GM19240 (cell line): ENCODE measurements at regions not wholly inside any gene's neighbourhood (a gene's known extent, or its start where the extent isn't known, plus 50 kb on each side); places are given as distances from the start of the nearest gene placed in this dataset.
A peak's percentile ranks its signal among the peaks of the same experiment; 100 is the strongest.

ENCODE experiments used
- DNase-seq: peaks from one replicate; pipeline ENCODE4 v3.0.0; 2011; ENCODE audit warnings: low spot score; ENCODE audit not compliant: insufficient read length

DNA sequence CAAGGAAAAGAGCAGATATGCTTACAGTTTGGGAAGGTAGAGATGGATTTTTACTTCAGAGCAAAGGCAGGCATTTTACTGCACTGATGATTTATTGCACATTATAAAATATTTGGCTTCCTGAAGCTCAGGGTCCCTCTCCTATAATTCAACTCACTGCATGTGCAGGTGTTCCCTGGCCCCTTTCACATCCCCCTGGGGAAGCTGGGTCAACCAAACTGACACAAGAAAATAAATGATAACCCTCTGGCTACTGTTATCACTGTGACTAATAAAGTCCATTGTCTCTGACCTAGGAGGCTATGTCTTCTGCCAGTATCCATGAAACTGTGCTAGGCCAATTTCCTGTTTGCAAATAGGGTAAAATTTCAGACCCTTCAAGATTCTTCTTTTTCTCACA lies 163.1 kb downstream of the ARL6IP6 start:
- DNase-seq, result no peak

DNA sequence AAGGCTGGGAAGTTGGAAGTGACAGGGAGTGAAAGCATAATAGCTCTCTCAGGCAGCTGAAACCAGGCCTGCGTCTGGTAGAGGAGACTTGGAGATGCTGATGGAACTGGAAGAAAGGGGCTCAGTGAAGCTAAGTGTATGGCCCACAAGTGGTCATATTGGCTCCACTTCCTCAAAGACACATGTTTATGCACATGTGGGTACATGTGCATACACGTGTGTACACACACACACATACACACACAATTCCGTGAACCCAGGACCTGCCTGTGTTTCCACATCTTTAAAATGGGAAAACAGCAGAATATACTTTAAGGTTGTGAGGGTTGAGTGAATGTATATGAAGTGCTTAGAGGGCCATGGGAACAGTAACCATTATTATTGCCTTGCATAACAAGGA lies 160.9 kb downstream of the ARL6IP6 start:
- DNase-seq, result no peak

- no peak for DNase-seq
Measured at GRCh38 chr2:152875701-152876695, 157.6 kb downstream of the ARL6IP6 start.

DNA sequence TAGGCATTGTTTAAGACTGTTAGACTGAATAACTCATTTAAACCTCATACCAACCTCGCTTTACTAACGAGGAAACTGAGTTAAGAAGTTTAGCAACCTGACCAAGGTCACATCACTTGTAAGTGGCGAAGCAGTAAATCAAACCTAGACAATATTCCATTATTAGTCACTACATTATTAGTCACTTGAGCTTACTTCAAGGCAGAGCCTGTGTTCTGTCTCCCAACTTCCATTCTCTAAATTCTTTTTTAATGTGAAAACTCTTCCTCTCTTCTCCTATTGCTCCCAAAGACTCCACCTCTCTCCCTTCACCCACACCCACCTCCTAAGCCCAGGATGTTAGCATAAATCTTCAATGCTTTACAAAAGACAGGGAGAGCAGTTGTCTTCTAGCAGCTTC lies 156.5 kb downstream of the ARL6IP6 start:
- DNase-seq, result no peak

DNA sequence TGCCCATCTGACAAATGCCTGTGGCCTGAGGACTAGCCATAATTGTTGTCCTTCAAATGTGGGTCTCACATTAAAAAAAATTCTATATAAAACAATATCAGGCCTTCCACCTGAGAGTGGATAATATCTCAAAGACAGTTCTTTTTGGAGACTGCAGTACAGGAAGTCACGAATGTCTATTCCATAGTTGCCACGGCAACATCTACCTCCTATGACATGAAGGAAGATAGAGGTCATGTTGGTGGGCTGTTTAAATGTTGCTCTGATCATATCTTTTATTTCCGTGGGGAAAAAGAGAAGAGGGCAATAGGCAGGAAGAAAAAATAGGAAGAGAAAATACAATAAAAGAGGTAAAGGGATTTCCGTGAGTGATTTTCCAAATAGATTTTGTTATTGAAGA lies 151.8 kb downstream of the ARL6IP6 start:
- DNase-seq, result no peak

DNA sequence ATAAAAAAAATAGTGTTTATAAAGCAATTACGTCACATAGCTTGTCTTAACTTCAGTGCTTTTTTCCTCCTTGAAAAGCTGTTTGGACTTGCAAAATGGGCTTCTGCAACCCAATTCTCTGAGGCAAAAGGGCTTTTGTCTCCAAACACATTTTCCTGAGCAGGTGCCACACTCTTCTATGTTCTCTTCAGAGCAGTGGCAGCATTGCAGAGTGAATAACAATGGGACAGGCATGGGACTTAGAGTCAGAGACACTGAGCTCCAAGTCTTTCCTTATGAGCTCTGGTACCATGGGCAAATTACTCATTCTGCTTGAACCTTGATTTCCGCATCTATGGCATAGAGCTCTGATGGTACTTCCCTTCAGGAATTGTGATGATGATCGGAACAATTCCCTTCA lies 149.0 kb downstream of the ARL6IP6 start:
- no peak for DNase-seq

DNA sequence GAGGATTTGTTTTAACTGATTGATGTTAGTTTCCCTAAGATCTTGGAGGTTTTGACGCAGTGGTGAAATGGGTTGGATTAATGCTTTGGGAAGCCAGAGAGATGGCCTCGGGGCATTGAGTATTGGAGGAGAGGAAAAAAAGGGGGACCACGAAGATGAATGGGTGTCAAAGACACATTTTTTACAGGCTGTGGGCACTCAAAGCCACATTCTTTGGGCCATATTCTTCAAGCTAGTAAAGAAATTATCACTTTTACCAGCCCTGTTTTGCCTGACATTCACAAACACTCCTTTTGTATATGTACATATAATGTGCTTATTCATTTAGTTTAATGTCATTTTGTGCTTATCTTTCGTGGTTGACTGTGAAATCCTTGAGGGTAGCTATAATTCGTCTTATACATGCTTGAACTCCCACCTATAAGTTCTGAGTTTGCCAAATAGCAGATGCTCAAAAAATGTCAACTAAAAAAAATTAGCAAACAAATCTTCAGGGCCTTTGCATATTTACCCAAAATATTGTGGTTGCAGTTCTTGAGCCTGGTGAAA lies 146.3 kb downstream of the ARL6IP6 start:
- no peak for DNase-seq

- DNase-seq, result no peak
Measured at GRCh38 chr2:152863826-152864225, 145.4 kb downstream of the ARL6IP6 start.

DNA sequence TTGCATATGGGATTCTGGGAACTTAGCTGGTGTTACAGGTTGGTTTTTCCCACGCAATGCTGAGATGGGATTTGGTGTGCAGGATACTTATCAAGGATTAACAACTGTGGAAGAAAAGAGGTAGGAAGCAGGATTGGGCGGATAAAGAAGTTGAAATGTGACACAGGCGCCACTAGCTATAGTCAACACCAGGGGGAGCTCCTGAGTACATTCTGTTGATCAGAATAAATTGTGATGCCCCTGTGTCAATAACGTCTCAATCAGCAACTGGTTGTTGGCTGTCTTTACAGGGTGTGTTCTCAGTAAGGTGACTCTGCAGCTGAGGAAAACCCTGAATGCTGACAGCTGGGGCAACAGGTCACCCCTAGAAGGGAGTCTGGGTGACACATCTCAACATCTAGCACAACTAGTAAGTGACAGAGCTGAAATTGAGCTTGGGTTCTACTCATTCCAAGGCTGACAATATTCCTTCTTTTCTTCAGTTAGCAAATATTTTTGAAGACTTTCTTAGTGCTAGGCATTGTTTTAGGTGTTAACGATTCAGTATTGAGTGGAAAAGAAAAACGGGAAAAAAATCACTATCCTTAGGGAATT lies 143.0 kb downstream of the ARL6IP6 start:
- DNase-seq, result peak; percentile 4

- no peak for DNase-seq
Measured at GRCh38 chr2:152858594-152859265, 140.3 kb downstream of the ARL6IP6 start.

- no peak for DNase-seq
Measured at GRCh38 chr2:152846697-152847470, 128.5 kb downstream of the ARL6IP6 start.

- DNase-seq, result no peak
Measured at GRCh38 chr2:152835674-152836073, 117.3 kb downstream of the ARL6IP6 start.

GRCh38 chr2:152827944-152828343 lies 109.5 kb downstream of the ARL6IP6 start:
- DNase-seq, result no peak

GRCh38 chr2:152826581-152827279 lies 108.3 kb downstream of the ARL6IP6 start:
- no peak for DNase-seq

- no peak for DNase-seq
Measured at GRCh38 chr2:152825834-152826233, 107.4 kb downstream of the ARL6IP6 start.

DNA sequence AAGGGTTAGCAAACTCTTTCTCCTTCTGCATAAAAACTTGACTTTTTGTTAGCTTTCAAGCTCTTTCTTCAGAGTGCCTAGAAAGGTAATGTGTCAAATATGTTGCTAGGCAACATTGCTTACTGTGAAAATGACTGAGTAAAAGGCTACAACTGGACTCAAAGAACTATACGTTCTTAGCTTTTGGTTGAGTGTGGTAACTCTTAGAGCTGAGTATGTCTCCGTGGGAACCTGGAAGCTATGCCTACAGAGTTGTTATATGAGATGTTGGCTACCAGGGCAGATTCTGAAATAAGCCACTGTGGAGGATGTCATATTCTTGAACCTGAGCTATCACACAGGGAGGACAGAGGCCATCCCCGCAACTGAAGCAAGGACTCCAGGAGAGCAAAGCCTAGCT lies 105.5 kb downstream of the ARL6IP6 start:
- DNase-seq, result no peak

DNA sequence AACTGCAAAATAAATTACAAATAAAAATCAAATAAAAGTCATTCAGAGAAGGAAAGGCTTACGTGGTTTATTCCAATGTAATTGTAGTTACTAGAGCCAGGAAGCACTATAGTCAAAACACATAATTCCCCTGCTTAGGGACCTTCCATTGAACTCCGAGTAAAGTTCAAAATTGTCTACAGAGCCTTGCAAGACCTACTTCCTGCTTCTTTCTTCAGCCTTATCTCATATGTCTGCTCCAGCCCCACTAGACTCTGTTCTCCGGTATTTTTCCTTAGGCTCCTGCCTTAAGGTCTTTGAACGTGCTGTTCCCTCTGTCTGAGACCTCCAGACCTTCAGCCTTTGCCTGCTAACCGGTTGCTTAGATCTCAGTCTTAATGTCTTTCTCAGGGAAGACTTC lies 104.3 kb downstream of the ARL6IP6 start:
- no peak for DNase-seq

- no peak for DNase-seq
Measured at GRCh38 chr2:152820048-152820447, 101.6 kb downstream of the ARL6IP6 start.

DNA sequence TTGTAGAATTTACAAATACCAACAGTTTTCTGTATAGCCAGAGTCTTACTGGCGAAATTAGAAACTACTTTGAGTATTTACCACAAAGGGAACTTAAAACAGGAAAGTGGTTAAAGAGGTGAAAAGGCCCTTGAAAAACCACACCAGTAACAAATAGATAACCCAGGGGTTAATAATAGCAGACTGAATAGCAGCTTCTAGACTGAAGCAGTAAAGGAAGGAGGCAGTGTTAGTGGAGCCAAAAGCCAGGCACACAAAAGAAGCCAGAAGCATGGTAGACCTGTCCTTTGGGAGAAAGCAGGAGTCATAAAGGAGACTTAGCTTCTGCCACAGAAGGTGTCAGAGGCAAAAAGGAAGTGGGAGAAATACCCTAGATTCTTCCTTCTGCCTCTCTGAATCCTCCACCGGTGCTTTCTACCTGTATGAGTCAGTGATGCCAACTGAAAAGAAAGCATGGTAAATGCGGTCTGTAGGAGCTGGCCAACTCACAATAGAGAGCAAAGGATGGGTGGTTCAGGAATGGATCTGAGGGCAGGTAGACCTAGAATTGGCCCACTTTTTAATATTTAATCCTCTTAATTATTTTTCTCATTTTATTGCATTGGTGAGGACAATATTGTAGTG lies 97.3 kb downstream of the ARL6IP6 start:
- no peak for DNase-seq

DNA sequence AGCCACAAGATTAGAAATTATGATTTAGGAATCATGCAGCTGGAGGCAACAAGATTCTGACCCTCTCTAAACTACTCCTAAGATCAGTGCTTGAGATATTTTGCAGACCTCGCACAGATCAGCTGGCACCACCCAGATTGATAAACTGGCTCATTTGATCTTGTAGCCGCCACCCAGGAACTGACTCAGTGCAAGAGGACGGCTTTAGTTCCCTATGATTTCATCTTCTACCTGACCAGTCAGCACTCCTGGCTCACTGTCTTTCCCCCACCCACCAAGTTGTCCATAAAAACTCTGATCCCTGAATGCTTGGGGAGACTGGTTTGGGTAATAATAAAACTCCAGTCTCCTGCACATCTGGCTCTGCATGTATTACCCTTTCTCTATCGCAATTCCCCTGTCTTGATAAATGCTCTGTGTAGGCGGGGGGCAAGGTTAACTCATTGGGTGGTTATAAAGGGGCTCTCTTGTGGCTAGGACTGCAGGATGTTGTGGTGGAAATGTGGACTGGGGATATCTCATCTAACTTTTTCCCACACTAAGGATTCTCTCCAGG lies 96.1 kb downstream of the ARL6IP6 start:
- DNase-seq, result no peak
